Tibial artery (tissue), 4 donors: ENCODE measurements at regions not wholly inside any gene's neighbourhood (a gene's known extent, or its start where the extent isn't known, plus 50 kb on each side); places are given as distances from the start of the nearest gene placed in this dataset.

ENCODE experiments used
- DNase-seq, 2 donors: peaks; one replicate each; pipeline ENCODE4 v3.0.0-alpha.2; 2019
- H3K27ac ChIP-seq, 2 donors: fragments of 200-600 bp; sonication (generic) in 1 of 2; 1 replicate in 1 of 2; 2 replicates in 1 of 2; pipeline ENCODE4 v1.5.1; 2018 to 2019; ENCODE audit warnings: mild to moderate bottlenecking in 1 of 2
- H3K27me3 ChIP-seq, 2 donors: fragments of 200-600 bp; sonication (generic) in 1 of 2; one replicate each; pipeline versions ENCODE4 v1.5.1 to v1.6.0; 2016 to 2019
- H3K36me3 ChIP-seq, 3 donors: fragments of 200-600 bp; sonication (generic) in 2 of 3; one replicate each; pipeline ENCODE4 v1.5.1; 2016 to 2019; ENCODE audit warnings: mild to moderate bottlenecking in 2 of 3
- H3K4me1 ChIP-seq, 4 donors: fragments of 200-600 bp; sonication (generic) in 2 of 4; 1 replicate in 3 of 4; 2 replicates in 1 of 4; pipeline ENCODE4 v1.5.1; 2016 to 2019
- H3K4me3 ChIP-seq, 2 donors: fragments of 200-600 bp; sonication (generic) in 1 of 2; 1 replicate in 1 of 2; 2 replicates in 1 of 2; pipeline ENCODE4 v1.5.1; 2018 to 2019; ENCODE audit warnings: mild to moderate bottlenecking in 2 of 2
- H3K9me3 ChIP-seq, 3 donors: fragments of 200-600 bp; sonication (generic) in 1 of 3; one replicate each; pipeline ENCODE4 v1.5.1; 2016 to 2019
- CTCF ChIP-seq, 2 experiments: fragments of 200-600 bp in 1 of 2; fragments of 450-650 bp in 1 of 2; IDR thresholded peaks; one replicate each; pipeline ENCODE4 v1.5.1; 2017 to 2019; ENCODE audit warnings: antibody characterized with exemption in 2 of 2, mild to moderate bottlenecking in 1 of 2, moderate library complexity in 1 of 2
- intact Hi-C: fragments of 100-400 bp; cut with DNase I; formaldehyde crosslinking; loops from one replicate; pipeline ENCODE4 v1.15.0; 2023; ENCODE audit warnings: low total_unique reads

- no peak for TF ChIP-seq CTCF (IDR thresholded peaks at IDR 0.05)
- no peaks in the 10 kb centered on the region for H3K27me3 ChIP-seq
Observed at GRCh38 chr2:217687771-217688170, 315.0 kb downstream of the TNS1 start.

GRCh38 chr2:217685255-217685605 is 317.6 kb downstream of the TNS1 start:
- intact Hi-C loops = no loop called here
- H3K4me1 ChIP-seq = peaks cover 0 to 63% (median 14%) of the 10 kb centered on the region in 4 donors
- no peak overlapping the region for H3K4me3 ChIP-seq
- no peaks in the 10 kb centered on the region for H3K27me3 ChIP-seq
- no peak for TF ChIP-seq CTCF (IDR thresholded peaks at IDR 0.05)
- H3K9me3 ChIP-seq = no peaks in the 10 kb centered on the region
- peaks cover 0 to 12% (median 12%) of the 10 kb centered on the region in 3 donors for H3K36me3 ChIP-seq
- peak; percentile 88 to 94 for DNase-seq
- peak overlapping the region; percentile 58 to 66 for H3K27ac ChIP-seq

More at GRCh38 chr2:217687771-217688170, 315.0 kb downstream of the TNS1 start:
- Histone ChIP-seq H3K9me3 (no peaks in the 10 kb centered on the region), H3K4me1 (peaks cover 0 to 88% (median 29%) of the 10 kb centered on the region in 4 donors), H3K27ac (peak overlapping the region; percentile 56 to 66), H3K4me3 (no peak overlapping the region), H3K36me3 (peaks cover 0 to 7% (median 4%) of the 10 kb centered on the region in 3 donors)
- intact Hi-C loops = no loop called here
- DNase-seq = no peak

- Histone ChIP-seq H3K27ac (peak overlapping the region; percentile 58 to 66), H3K36me3 (peaks cover 0 to 17% (median 12%) of the 10 kb centered on the region in 3 donors), H3K9me3 (no peaks in the 10 kb centered on the region), H3K4me3 (no peak overlapping the region), H3K27me3 (no peaks in the 10 kb centered on the region), H3K4me1 (peaks cover 0 to 58% (median 14%) of the 10 kb centered on the region in 4 donors)
- TF ChIP-seq CTCF (IDR thresholded peaks at IDR 0.05) = no peak
- no peak for DNase-seq
- intact Hi-C loops = no loop called here
Observed at GRCh38 chr2:217684431-217685254, 318.2 kb downstream of the TNS1 start.

- no peak overlapping the region for H3K4me3 ChIP-seq
- H3K36me3 ChIP-seq = peaks cover 0 to 14% (median 10%) of the 10 kb centered on the region in 3 donors
- intact Hi-C loops = no loop called here
- no peak for DNase-seq
- peak overlapping the region; percentile 58 to 66 for H3K27ac ChIP-seq
- no peaks in the 10 kb centered on the region for H3K9me3 ChIP-seq
- no peak for TF ChIP-seq CTCF (IDR thresholded peaks at IDR 0.05)
- peaks cover 0 to 44% (median 13%) of the 10 kb centered on the region in 4 donors for H3K4me1 ChIP-seq
- H3K27me3 ChIP-seq = no peaks in the 10 kb centered on the region
Observed at GRCh38 chr2:217683106-217683870, 319.5 kb downstream of the TNS1 start.

GRCh38 chr2:217681791-217682190 is 321.0 kb downstream of the TNS1 start:
- H3K27me3 ChIP-seq = no peaks in the 10 kb centered on the region
- TF ChIP-seq CTCF (IDR thresholded peaks at IDR 0.05) = no peak
- H3K9me3 ChIP-seq = no peaks in the 10 kb centered on the region
- intact Hi-C loops = no loop called here
- peaks cover 0 to 10% (median 10%) of the 10 kb centered on the region in 3 donors for H3K36me3 ChIP-seq
- H3K27ac ChIP-seq = no peak overlapping the region
- H3K4me3 ChIP-seq = no peak overlapping the region
- no peak for DNase-seq
- H3K4me1 ChIP-seq = peaks cover 0 to 29% (median 11%) of the 10 kb centered on the region in 4 donors
